ENCODE measurements at regions not wholly inside any gene's neighbourhood (a gene's known extent, or its start where the extent isn't known, plus 50 kb on each side); places are given as distances from the start of the nearest gene placed in this dataset.
A peak's percentile ranks its signal among the peaks of the same experiment; 100 is the strongest.

- no peak for DNase-seq (ENCODE audit: low read depth)
Observed at GRCh38 chr19:31559494-31559893, 210.3 kb upstream of the TSHZ3 start.

- DNase-seq (ENCODE audit: low read depth), result no peak
Observed at GRCh38 chr19:31560086-31561060, 211.1 kb upstream of the TSHZ3 start.

- DNase-seq (ENCODE audit: low read depth), result no peak
Observed at GRCh38 chr19:31562966-31563612, 213.9 kb upstream of the TSHZ3 start.

DNA sequence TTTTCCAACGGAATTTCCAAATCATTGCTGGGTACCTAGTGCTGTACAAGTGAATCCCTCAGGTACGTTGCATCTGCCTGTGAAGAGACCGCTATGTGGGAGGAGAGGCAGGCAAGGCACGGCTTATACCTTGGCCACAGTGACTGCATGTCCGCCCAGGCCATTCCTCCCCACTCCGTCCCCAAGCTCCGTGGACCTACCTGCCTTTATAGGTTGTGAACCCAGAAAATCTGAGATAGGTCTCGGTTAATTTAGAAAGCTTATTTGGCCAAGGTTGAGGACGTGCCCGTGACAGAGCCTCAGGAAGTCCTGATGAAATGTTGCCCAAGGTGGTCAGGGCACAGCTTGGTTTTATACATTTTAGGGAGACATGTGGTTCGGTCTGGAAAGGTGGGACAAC, 218.5 kb upstream of the TSHZ3 start:
- no peak for DNase-seq (ENCODE audit: low read depth)

- no peak for DNase-seq (ENCODE audit: low read depth)
Observed at GRCh38 chr19:31568724-31569123, 219.5 kb upstream of the TSHZ3 start.

DNA sequence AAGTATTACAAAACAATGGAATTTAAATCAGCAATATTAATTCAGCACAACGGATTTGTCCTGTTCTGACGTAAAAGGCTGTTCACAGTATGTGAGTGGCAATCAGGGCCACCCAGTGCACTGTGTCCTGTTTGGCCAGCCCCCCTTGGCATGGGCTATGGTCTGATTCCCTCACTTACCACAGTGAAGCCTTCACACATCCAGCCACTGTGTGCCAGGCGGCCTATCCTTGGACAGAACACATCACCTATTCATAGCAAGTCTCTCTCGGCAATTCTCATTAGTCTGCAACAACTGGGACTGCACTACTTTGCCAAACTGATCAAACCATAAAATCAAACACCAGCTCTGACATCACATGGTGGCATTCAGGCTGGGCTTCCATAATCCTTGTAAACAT, 221.5 kb upstream of the TSHZ3 start:
- no peak for DNase-seq (ENCODE audit: low read depth)

DNA sequence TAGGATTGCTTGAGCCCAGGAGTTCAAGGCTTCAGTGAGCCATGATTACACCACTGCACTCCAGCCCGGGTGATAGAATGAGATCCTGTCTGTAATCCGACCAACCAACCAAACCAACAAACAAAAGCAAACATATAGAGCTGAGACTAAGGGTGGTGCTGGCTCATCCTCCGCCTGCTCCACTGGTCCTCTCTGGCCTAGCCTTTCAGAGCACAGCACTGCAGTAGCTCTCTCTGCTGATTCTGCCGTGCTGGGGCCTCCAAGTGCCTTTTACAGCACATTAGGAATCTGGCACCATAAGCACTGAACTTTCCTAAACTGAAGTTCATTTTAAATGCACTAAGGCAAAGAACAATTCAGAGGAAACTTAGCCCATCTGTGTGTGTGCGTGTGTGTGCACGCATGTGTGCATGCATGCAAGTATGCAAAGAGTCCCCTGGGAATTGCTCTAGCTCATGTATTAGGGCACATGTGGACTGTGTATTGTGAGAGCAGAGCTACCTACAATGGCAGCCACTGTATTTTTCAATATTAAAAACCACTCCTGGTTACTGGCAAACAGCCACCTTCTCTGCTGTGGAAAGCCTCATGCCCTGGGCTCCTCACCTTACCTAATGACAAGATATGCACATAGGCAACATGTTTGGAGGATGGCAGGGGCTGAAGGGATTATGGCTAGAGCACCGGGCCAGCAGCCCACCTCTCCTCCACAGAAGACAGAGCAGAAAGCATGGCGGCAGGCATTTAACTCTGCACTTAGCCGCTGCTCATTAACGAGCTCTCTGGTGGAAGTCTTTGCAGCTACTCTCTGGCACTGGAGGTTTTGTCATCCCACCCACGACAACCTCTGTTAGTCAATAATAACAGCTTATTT, 223.1 kb upstream of the TSHZ3 start:
- DNase-seq (ENCODE audit: low read depth), result no peak

DNA sequence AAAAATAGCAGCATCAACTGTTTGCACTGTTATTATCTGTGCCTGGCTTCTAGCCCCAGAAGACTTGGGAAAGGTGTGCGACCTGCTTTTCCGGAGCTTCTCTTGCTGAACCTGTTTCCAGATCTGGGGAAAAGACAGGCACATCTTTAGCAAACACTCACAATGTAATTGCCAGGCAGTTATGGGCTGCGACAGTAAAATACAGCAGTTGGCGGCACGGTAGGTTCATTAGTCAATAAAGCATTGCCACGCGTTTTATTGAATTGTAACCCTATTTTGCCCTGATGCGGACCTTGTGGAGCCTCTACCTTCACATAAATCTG, 223.7 kb upstream of the TSHZ3 start:
- DNase-seq (ENCODE audit: low read depth), result no peak

DNA sequence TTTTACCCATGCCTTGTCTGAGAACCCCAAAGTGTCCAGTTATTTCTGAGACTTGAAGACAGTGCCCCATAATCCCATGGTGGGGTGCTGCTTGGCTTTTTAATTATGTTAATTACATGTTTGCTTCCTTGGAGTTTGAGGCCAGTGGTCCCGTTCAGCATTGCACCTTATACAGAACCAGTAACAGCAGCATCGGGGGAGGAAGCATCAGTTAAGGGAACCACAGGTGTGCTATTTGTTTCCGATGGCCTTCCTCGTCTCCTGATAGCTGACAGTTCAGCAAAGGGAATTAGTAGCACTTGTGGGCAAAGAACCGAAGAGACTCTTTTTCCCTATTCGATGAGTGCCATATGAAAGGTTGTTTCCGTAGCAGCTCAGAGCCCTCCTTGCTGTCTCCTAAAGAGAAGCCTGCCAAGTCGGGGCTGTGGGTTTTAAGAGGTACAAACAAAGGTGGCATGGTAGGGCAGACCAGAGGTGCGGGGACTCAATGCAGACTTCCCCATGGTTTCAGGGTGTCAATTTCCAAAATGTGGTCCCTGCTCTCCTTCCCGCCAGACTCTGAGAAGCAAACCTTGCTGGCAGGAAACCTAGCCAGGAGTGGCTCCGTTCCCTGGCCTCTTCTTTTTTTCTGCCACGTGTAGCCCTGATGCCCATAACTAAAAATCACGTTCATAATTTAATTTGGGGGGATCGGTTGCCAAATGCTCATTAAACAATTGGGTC, 225.2 kb upstream of the TSHZ3 start:
- DNase-seq (ENCODE audit: low read depth), result no peak

- DNase-seq (ENCODE audit: low read depth), result no peak
Observed at GRCh38 chr19:31575846-31576335, 226.7 kb upstream of the TSHZ3 start.

- no peak for DNase-seq (ENCODE audit: low read depth)
Observed at GRCh38 chr19:31578326-31578725, 229.1 kb upstream of the TSHZ3 start.

DNA sequence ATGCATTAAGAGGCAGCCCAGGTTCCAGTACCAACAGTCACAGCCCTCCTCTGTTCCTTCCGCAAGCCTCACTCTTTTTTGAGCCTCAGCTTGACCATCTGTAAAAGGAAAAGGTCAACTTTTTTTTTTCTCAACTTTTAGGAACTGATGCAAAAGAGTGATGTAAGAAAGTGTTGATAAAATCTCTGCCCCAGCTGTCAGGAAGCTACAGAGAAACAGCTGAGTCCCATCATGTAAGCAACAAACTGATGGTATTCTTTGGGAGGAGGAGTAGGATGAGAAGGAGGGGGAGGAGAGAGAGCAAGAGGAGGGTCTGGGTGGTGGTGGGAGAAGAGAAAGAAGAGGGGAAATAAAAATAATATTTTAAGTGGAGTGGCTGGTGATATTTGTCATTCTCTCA, 233.9 kb upstream of the TSHZ3 start:
- no peak for DNase-seq (ENCODE audit: low read depth)

DNA sequence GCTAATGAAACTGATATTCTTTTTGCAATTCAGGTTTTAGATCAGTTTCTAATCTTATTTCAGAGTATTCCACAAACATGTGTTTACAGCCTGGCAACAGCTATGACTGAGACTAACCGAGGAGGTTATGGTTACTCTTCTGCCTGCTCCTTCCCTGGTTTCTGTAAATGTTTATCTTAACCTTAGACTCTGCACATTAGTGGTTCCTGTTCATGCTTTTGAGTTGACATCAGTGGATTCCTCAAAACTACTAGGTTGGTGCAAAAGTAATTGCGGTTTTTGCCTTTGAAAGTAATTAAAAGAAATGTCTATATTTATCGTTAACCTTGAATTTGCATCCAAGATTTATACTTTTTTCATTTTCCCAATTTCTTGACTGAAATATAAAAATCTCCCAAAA, 237.0 kb upstream of the TSHZ3 start:
- DNase-seq (ENCODE audit: low read depth), result peak; percentile 20

- no peak for DNase-seq (ENCODE audit: low read depth)
Observed at GRCh38 chr19:31589109-31589508, 239.9 kb upstream of the TSHZ3 start.

DNA sequence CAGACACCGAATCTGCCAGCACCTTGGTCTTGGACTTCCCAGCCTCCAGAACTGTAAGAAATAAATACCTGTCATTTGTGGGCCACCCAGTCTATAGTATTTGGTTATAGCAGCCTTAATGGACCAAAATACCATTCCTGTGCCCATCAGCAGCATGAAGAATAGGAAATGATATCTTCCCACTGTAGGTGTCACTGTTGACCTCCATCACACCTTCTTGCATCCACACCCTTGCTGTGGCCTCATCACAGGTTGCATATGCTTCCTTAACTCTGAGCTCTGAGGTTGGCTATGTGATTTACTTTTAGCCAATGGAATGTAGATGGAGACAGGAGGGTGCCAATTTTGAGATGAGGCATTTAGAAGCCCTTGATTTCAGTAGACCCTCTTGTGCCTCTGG, 242.0 kb upstream of the TSHZ3 start:
- no peak for DNase-seq (ENCODE audit: low read depth)

GRCh38 chr19:31592456-31592855, 243.2 kb upstream of the TSHZ3 start:
- no peak for DNase-seq (ENCODE audit: low read depth)

GRCh38 chr19:31594701-31595100, 245.5 kb upstream of the TSHZ3 start:
- no peak for DNase-seq (ENCODE audit: low read depth)

- DNase-seq (ENCODE audit: low read depth), result no peak
Observed at GRCh38 chr19:31595521-31595920, 246.3 kb upstream of the TSHZ3 start.

GRCh38 chr19:31596751-31597150, 247.5 kb upstream of the TSHZ3 start:
- DNase-seq (ENCODE audit: low read depth), result no peak

DNA sequence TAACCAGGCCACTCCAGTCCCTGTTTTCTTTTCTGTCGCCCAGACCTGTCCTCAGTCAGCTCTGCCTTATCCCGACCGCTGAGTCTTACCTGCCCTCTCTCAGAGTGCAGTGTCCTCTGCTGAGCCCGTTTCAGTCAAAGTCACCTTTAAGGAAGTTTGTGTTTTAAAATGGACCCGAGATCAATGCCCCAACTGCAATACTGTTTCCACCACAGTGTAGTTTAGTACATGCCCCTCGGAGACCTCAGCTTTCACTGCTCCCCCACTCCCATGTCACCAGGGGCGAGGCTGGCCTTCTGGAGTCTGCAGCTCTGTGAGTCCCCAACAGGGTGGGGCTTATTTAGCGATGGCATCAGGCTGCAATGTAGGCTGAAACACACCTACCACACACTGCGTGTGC, 248.4 kb upstream of the TSHZ3 start:
- DNase-seq (ENCODE audit: low read depth), result no peak

DNA sequence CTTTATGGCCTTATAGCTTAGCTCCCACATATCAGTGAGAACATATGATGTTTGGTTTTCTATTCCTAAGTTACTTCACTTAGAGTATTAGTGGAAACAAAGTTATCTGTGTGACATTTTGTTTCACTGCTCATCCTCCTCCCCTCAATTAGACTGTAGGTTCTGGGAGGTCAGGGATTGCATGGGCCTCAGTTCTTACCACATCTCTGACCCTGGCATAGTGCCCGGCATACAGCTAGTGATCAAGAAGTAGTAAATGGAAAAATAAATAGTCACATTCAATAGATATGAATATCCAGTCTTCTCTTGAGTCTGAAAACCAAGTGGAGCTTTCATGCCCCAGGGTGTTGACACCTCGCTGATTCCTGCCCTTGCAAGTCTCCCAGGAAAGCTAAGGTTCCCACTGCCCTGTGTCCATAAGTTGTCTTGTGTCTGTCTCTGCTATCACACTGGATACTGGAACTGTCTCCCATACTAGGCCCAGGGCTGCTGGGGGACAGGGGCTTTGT, 249.5 kb upstream of the TSHZ3 start:
- no peak for DNase-seq (ENCODE audit: low read depth)
